GM19467 (cell line): ENCODE measurements at regions not wholly inside any gene's neighbourhood (a gene's known extent, or its start where the extent isn't known, plus 50 kb on each side); places are given as distances from the start of the nearest gene placed in this dataset.
"Not testable (repeated sequence)": the region's sequence is repeated elsewhere in the genome, so short reads cannot be mapped to it uniquely, and the experiment has no call there.

ENCODE experiments used
- ATAC-seq: cut with Tn5 transposase; IDR thresholded peaks from one replicate; pipeline ENCODE4 v1.9.1; 2021; ENCODE audit warnings: mild to moderate bottlenecking, moderate library complexity; ENCODE audit not compliant: unreplicated experiment

DNA sequence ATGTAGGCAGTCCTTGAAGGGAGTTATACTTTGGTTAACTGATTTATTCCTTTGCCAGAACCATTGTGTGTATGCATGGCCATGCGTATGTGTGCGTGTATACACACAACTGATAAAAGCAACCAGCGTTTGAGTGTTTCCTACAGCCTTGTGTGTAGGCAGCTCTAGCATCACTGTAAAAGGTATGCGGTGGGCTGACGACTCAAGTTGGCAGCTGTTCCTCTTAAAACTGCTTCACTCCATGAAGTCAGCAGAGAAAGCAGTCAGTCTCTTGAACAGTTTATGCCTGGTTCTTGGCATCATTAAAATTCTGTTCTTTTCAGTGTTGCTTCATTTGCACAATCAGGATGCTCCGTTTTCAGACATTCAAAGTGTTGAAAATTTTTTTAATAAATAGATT lies 103.5 kb upstream of the FRMPD4 start:
- ATAC-seq, result no peak

DNA sequence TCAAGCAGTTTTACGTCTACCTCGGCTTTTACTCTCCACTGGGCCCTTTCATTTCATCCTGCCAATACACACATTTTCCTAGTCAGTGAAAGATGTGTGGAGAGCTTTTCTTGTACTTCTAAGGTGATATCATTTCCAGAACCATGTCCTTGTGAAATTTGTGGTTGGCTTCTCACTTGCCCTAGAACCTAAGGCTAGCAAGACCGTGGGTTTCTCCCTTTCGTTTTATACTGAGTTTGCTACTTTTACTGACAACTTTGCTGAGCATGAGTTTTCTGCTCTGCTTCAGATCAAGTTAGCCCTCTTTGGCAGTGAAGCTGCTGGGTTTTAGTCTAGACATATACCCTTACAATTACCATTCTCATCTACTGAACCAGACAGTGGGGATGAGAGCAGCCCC lies 95.7 kb upstream of the FRMPD4 start:
- ATAC-seq, result no peak

DNA sequence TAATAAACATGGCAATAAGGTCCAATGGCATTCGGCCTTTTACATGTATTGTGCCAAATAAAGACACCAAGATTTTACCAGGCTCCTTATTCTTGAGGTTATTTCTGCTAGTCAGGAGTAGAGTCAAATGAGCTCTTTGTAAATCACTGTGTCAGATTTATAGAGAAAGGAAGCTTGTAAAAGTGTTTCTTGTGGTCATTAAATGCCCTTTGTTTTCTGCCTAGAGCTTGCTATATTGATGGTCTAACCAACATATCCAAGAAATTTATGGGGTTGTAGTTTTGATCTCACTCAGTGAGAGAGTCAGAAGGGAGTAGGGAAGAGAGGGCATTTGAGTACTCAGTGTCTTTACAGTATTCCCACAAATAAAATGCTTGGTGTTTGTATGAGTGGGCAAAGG lies 86.2 kb upstream of the FRMPD4 start:
- ATAC-seq, result no peak

DNA sequence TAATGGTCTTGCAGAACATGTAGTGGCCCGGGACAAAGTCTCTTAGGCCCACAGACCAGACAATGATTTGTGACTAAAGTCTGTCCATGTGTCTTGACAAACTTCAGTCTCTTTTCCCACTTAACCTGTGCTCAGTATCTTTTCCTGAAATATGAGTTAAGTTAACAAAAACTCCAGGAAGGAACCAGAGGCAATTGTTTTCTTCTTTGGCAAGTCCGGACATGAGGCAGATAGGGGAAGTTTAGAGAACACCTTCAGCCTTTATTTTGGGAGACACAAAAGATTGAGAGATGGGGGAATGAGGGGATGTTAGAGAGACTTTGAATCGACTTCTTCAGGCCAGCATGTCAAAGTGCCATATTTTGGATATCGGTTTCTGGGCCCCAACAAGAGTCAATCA lies 80.2 kb upstream of the FRMPD4 start:
- no peak for ATAC-seq

DNA sequence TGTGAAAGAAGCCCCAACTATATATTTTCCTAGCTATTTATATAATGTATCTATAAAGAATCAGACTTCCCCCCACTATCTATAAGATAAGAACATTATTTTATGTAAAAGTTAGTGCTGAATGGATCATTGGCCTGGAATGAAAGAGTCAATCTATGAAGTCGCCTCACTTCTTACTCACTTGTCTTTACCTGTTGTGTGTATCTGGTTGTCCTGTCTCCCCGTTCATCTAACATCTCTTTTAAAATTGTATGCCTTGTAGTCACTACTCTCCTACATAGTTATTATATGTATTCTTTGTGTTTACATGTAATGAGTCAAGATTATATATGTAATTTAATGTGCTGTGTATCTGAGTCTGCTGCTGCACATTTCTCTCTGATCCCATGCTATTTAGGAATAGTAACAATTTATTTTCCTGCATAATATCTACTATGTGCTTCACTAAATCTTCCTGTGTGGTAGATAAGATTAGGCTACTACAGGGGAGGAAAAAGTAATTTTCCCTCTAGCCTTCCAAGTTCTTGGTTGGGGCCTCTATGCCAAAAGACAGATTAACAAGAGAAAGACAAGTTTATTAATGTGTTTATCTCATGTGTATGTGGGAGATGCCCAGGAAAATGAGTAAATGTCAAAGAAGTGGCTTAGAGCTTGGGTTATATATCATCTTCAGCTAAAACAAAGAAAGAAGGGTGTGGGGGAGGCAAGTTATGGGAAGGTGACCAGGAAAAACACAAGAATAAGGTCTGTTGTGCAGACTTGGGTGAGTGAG lies 77.6 kb upstream of the FRMPD4 start:
- ATAC-seq, result no peak

DNA sequence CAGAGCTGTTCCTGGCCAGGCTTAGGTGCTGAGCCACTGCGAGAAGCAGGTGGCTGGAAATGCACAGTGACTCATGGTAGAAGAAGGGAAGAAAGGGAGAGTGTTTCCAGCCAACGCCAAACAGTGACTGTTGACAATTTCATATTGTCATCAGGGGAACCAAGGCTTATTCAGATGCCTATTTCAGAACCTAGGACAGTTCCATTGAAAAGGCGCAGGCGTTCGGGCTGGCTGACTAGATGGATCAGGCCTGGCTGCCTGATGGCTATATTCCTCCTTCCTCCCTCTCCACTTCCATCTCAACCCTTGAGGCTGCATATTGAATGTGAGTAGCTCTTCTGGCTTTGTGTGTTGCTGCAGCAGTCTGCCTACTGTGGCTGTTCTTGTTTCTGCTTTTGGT lies 73.0 kb upstream of the FRMPD4 start:
- no peak for ATAC-seq

DNA sequence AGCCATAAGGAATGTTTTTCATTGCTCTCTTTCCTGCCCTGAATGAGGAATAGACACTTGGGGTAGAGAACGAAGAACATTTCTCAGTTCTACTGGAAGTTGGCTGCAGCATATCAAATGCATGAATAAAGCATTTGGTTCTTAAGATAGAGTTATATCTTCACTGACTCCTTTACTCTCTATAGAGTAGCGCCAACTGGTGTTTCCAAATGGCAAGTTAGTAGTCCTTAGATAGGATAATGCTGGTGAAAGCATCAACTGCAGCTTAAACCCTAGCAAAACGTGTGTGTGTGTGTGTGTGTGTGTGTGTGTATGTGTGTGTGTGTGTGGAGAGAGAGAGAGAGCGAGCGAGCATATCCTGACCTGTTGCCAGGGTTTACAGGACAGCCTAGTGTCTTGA lies 62.2 kb upstream of the FRMPD4 start:
- ATAC-seq, result no peak

DNA sequence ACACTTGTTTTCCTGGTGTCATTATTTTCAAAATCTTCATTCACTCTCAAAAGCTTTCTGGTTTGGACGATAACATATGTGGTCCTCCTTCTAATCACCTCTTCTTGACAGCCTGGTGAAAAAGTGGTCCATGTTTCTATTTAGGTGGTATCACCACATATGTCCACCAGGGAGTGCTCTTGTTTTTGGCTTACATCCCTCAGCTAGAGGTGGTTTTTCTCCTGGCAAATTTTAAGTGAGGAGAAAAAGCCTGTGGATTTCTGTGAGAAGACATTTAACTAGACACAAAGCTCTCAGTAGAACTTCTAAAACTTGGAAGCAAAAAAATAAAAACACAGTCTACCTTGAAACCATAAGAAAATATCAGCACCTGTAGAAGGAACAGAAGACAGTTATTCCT lies 58.0 kb upstream of the FRMPD4 start:
- ATAC-seq, result no peak

DNA sequence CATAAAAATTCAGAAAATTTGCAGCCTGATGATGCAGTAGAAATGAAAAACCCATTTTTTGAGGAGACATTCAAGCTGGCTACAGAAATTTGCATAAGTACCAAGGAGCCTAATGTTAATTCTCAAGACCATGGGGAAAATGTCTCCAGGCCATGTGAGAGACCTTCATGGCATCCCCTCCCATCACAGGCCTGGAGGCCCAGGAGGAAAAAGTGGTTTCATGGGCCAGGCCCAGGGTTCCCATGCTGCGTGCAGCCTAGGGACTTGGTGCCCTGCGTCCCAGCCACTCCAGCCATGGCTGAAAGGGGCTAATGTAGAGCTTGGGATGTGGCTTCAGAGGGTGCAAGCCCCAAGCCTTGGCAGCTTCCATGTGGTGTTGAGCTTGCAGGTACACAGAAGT lies 55.3 kb upstream of the FRMPD4 start:
- not testable (repeated sequence) for ATAC-seq
